HepG2 (cell line): ENCODE measurements at regions not wholly inside any gene's neighbourhood (a gene's known extent, or its start where the extent isn't known, plus 50 kb on each side); places are given as distances from the start of the nearest gene placed in this dataset.

ENCODE experiments used
- ATF6 ChIP-seq: sonication (generic); formaldehyde crosslinking; conservative IDR thresholded peaks from 2 replicates; pipeline ENCODE4 v1.4.0; 2020; ENCODE audit warnings: missing genetic modification reagents
- CC2D1A ChIP-seq: sonication (generic); formaldehyde crosslinking; IDR thresholded peaks from 2 replicates; pipeline ENCODE4 v1.8.1; 2023; ENCODE audit warnings: mild to moderate bottlenecking, missing genetic modification reagents
- KDM3A ChIP-seq: IDR thresholded peaks from 2 replicates; pipeline ENCODE4 v1.6.1; 2018; ENCODE audit warnings: low read depth, missing compliant biosample characterization
- POLR2A ChIP-seq, 2 experiments: IDR thresholded peaks; 2 replicates each; pipeline ENCODE4 v1.6.1; 2011; ENCODE audit warnings: low read depth in 2 of 2, low read length in 2 of 2, mild to moderate bottlenecking in 1 of 2, moderate library complexity in 1 of 2; ENCODE audit not compliant: insufficient read depth in 1 of 2
- SMAD1 ChIP-seq: sonication (generic); formaldehyde crosslinking; IDR thresholded peaks from 2 replicates; pipeline ENCODE4 v1.4.0; 2020; ENCODE audit warnings: missing genetic modification reagents, low read depth, mild to moderate bottlenecking, borderline replicate concordance
- STAT6 ChIP-seq: sonication (generic); formaldehyde crosslinking; IDR thresholded peaks from 2 replicates; pipeline ENCODE4 v1.4.0; 2020; ENCODE audit warnings: missing genetic modification reagents, mild to moderate bottlenecking, borderline replicate concordance
- TBP ChIP-seq: sonication (generic); formaldehyde crosslinking; IDR thresholded peaks from 2 replicates; pipeline ENCODE4 v1.5.0; 2020; ENCODE audit warnings: missing genetic modification reagents
- TFE3 ChIP-seq: IDR thresholded peaks from 2 replicates; pipeline ENCODE4 v1.6.1; 2016
- ZNF275 ChIP-seq: sonication (generic); formaldehyde crosslinking; IDR thresholded peaks from 2 replicates; pipeline ENCODE4 v1.8.0; 2022; ENCODE audit warnings: missing genetic modification reagents, mild to moderate bottlenecking, inconsistent platforms, borderline replicate concordance
- ZNF569 ChIP-seq: sonication (generic); formaldehyde crosslinking; IDR thresholded peaks from 2 replicates; pipeline ENCODE4 v1.5.0; 2020; ENCODE audit warnings: mild to moderate bottlenecking, missing genetic modification reagents, moderate library complexity, borderline replicate concordance
- ZNF766 ChIP-seq: sonication (generic); formaldehyde crosslinking; IDR thresholded peaks from 2 replicates; pipeline ENCODE4 v1.5.0; 2020; ENCODE audit warnings: missing genetic modification reagents, borderline replicate concordance
- TF ChIP-seq, protein P1 (sequence below): sonication (generic); formaldehyde crosslinking; IDR thresholded peaks from 2 replicates; pipeline ENCODE4 v1.5.0; 2020; ENCODE audit warnings: missing genetic modification reagents, mild to moderate bottlenecking, borderline replicate concordance
- TF ChIP-seq, protein P2 (sequence below): sonication (generic); formaldehyde crosslinking; IDR thresholded peaks from 2 replicates; pipeline ENCODE4 v1.5.0; 2020; ENCODE audit warnings: mild to moderate bottlenecking, missing genetic modification reagents, moderate library complexity

DNA sequence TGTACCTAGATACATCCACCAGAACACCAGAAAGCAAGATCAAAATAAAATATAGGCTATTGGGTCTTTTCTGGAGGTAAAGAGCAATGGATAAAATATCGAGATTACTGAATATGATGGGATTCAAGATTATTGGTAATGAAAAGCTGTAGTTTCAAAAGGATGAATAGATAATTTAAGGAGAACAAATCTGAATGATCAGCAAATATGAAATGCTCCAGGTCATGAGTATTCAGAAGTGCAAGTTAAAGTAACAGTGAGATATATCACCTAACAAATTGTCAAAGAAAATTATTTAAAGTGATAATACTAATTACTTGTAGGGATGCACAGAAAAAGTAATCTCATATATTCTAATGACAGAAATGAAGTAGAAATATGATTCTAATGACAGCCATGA lies 409.6 kb upstream of the MDFIC2 start:
- TF ChIP-seq, protein P1, sequence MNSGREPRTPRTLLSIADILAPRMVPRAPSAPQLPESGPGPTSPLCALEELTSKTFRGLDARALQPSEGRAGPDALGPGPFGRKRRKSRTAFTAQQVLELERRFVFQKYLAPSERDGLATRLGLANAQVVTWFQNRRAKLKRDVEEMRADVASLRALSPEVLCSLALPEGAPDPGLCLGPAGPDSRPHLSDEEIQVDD (CRISPR knock-in tag), result no peak
- TF ChIP-seq SMAD1 (CRISPR knock-in tag), result no peak
- TF ChIP-seq, protein P2, sequence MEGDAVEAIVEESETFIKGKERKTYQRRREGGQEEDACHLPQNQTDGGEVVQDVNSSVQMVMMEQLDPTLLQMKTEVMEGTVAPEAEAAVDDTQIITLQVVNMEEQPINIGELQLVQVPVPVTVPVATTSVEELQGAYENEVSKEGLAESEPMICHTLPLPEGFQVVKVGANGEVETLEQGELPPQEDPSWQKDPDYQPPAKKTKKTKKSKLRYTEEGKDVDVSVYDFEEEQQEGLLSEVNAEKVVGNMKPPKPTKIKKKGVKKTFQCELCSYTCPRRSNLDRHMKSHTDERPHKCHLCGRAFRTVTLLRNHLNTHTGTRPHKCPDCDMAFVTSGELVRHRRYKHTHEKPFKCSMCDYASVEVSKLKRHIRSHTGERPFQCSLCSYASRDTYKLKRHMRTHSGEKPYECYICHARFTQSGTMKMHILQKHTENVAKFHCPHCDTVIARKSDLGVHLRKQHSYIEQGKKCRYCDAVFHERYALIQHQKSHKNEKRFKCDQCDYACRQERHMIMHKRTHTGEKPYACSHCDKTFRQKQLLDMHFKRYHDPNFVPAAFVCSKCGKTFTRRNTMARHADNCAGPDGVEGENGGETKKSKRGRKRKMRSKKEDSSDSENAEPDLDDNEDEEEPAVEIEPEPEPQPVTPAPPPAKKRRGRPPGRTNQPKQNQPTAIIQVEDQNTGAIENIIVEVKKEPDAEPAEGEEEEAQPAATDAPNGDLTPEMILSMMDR (CRISPR knock-in tag), result no peak
- no peak for TF ChIP-seq TFE3 (CRISPR knock-in tag)
- no peak for TF ChIP-seq ZNF275 (CRISPR knock-in tag)
- TF ChIP-seq ZNF766 (CRISPR knock-in tag), result no peak
- TF ChIP-seq POLR2A (IDR thresholded peaks at IDR 0.05; ENCODE audit: insufficient read depth in 1 of 2, low read depth in 2 of 2, low read length in 2 of 2), result no peak
- no peak for TF ChIP-seq KDM3A
- TF ChIP-seq CC2D1A (CRISPR knock-in tag), result no peak
- no peak for TF ChIP-seq STAT6
- TF ChIP-seq ATF6 (CRISPR knock-in tag), result no peak
- TF ChIP-seq ZNF569 (CRISPR knock-in tag), result no peak
- no peak for TF ChIP-seq TBP (CRISPR knock-in tag)
